H1 (cell line): ENCODE measurements at regions not wholly inside any gene's neighbourhood (a gene's known extent, or its start where the extent isn't known, plus 50 kb on each side); places are given as distances from the start of the nearest gene placed in this dataset.

Source experiments
- CBX8 ChIP-seq: fragments of 300-800, 300-1000 bp; sonication (generic); IDR thresholded peaks from 2 replicates; pipeline ENCODE4 v1.7.1; 2016; ENCODE audit warnings: low read depth, low read length, borderline replicate concordance
- JUND ChIP-seq: IDR thresholded peaks from 2 replicates; pipeline ENCODE4 v1.6.1; 2011; ENCODE audit warnings: mild to moderate bottlenecking, improper control_type of control experiment, low read length

GRCh38 chr2:107136733-107137132, 250.8 kb upstream of the ST6GAL2 start:
- TF ChIP-seq CBX8, result no peak
- no peak for TF ChIP-seq JUND
